GM12801 (cell line): ENCODE measurements at regions not wholly inside any gene's neighbourhood (a gene's known extent, or its start where the extent isn't known, plus 50 kb on each side); places are given as distances from the start of the nearest gene placed in this dataset.

Experiments
- CTCF ChIP-seq: IDR thresholded peaks from one replicate; pipeline ENCODE4 v1.5.1; 2011; ENCODE audit warnings: control low read depth; ENCODE audit not compliant: insufficient read length; ENCODE audit errors: extremely low read depth

- TF ChIP-seq CTCF = no peak
Observed at GRCh38 chr12:46522071-46522470, 149.5 kb upstream of the SLC38A2 start.

GRCh38 chr12:46521145-46521544 lies 148.6 kb upstream of the SLC38A2 start:
- TF ChIP-seq CTCF = no peak

- TF ChIP-seq CTCF = no peak
Observed at GRCh38 chr12:46519407-46519806, 146.8 kb upstream of the SLC38A2 start.

- TF ChIP-seq CTCF = no peak
Observed at GRCh38 chr12:46518729-46519128, 146.2 kb upstream of the SLC38A2 start.

GRCh38 chr12:46518169-46518568 lies 145.6 kb upstream of the SLC38A2 start:
- no peak for TF ChIP-seq CTCF

GRCh38 chr12:46517579-46517962 lies 145.0 kb upstream of the SLC38A2 start:
- TF ChIP-seq CTCF = no peak

- TF ChIP-seq CTCF = no peak
Observed at GRCh38 chr12:46516933-46517578, 144.5 kb upstream of the SLC38A2 start.
